GM18909 (cell line): ENCODE measurements at regions not wholly inside any gene's neighbourhood (a gene's known extent, or its start where the extent isn't known, plus 50 kb on each side); places are given as distances from the start of the nearest gene placed in this dataset.

ENCODE experiments used
- ATAC-seq: cut with Tn5 transposase; IDR thresholded peaks from one replicate; pipeline ENCODE4 v1.9.1; 2021; ENCODE audit warnings: mild to moderate bottlenecking; ENCODE audit not compliant: unreplicated experiment, poor library complexity

- ATAC-seq: no peak
These were observed 63.4 kb upstream of the RNU6ATAC start for GRCh38 chr9:134227451-134228411.

GRCh38 chr9:134228649-134229048 is 64.3 kb upstream of the RNU6ATAC start:
- no peak for ATAC-seq

- ATAC-seq: no peak
These were observed 65.2 kb upstream of the RNU6ATAC start for GRCh38 chr9:134229466-134230091.

- no peak for ATAC-seq
These were observed 66.0 kb upstream of the RNU6ATAC start for GRCh38 chr9:134230092-134230941.

GRCh38 chr9:134230942-134231325 is 66.6 kb upstream of the RNU6ATAC start:
- no peak for ATAC-seq

- no peak for ATAC-seq
These were observed 67.0 kb upstream of the RNU6ATAC start for GRCh38 chr9:134231330-134231745.

GRCh38 chr9:134231767-134232166 is 67.4 kb upstream of the RNU6ATAC start:
- ATAC-seq: no peak

- no peak for ATAC-seq
These were observed 68.7 kb upstream of the RNU6ATAC start for GRCh38 chr9:134233022-134233421.

- no peak for ATAC-seq
These were observed 69.8 kb upstream of the RNU6ATAC start for GRCh38 chr9:134234001-134234660.

- no peak for ATAC-seq
These were observed 70.5 kb upstream of the RNU6ATAC start for GRCh38 chr9:134234687-134235359.

- ATAC-seq: no peak
These were observed 71.0 kb upstream of the RNU6ATAC start for GRCh38 chr9:134235366-134235765.

GRCh38 chr9:134236001-134236421 is 71.6 kb upstream of the RNU6ATAC start:
- no peak for ATAC-seq

GRCh38 chr9:134236935-134237629 is 72.7 kb upstream of the RNU6ATAC start:
- no peak for ATAC-seq

- ATAC-seq: no peak
These were observed 73.4 kb upstream of the RNU6ATAC start for GRCh38 chr9:134237630-134238265.

- ATAC-seq: no peak
These were observed 75.0 kb upstream of the RNU6ATAC start for GRCh38 chr9:134239130-134239903.

GRCh38 chr9:134239939-134240338 is 75.6 kb upstream of the RNU6ATAC start:
- no peak for ATAC-seq

GRCh38 chr9:134240361-134240760 is 76.0 kb upstream of the RNU6ATAC start:
- no peak for ATAC-seq

- ATAC-seq: no peak
These were observed 78.3 kb upstream of the RNU6ATAC start for GRCh38 chr9:134242706-134243105.
